Loucy (cell line): ENCODE measurements at regions not wholly inside any gene's neighbourhood (a gene's known extent, or its start where the extent isn't known, plus 50 kb on each side); places are given as distances from the start of the nearest gene placed in this dataset.

Experiments used
- H2AFZ ChIP-seq: fragments of 200-600 bp; sonication (generic); 2 replicates; pipeline ENCODE4 v1.6.0; 2016; ENCODE audit warnings: antibody characterized with exemption, mild to moderate bottlenecking, low read length, moderate library complexity
- H3F3A ChIP-seq: fragments of 200-600 bp; 2 replicates; pipeline ENCODE4 v1.6.0; 2016; ENCODE audit warnings: antibody characterized with exemption, low read depth, mild to moderate bottlenecking
- H3K27me3 ChIP-seq: fragments of 200-600 bp; sonication (generic); 2 replicates; pipeline ENCODE4 v1.6.1; 2014; ENCODE audit warnings: low read length, mild to moderate bottlenecking; ENCODE audit not compliant: insufficient read depth, poor library complexity, severe bottlenecking
- H3K36me3 ChIP-seq: fragments of 200-600 bp; sonication (generic); 2 replicates; pipeline ENCODE4 v1.6.1; 2016; ENCODE audit warnings: low read length; ENCODE audit not compliant: insufficient read depth
- H3K4me1 ChIP-seq: fragments of 200-600 bp; sonication (generic); 2 replicates; pipeline ENCODE4 v1.5.1; 2014; ENCODE audit warnings: low read length, mild to moderate bottlenecking; ENCODE audit not compliant: insufficient read depth, poor library complexity, severe bottlenecking
- H3K4me2 ChIP-seq: fragments of 200-600 bp; sonication (generic); 2 replicates; pipeline ENCODE4 v1.6.0; 2014; ENCODE audit warnings: antibody characterized with exemption, low read length, low read depth, mild to moderate bottlenecking; ENCODE audit not compliant: poor library complexity, severe bottlenecking
- H3K4me3 ChIP-seq: fragments of 200-600 bp; sonication (generic); 2 replicates; pipeline ENCODE4 v1.5.1; 2014; ENCODE audit warnings: low read length, mild to moderate bottlenecking, mixed read lengths; ENCODE audit not compliant: poor library complexity, severe bottlenecking
- H3K79me2 ChIP-seq: fragments of 200-600 bp; sonication (generic); 2 replicates; pipeline ENCODE4 v1.6.1; 2014; ENCODE audit warnings: low read length; ENCODE audit not compliant: insufficient read depth
- H3K9ac ChIP-seq: fragments of 200-600 bp; sonication (generic); 2 replicates; pipeline ENCODE4 v1.6.0; 2014; ENCODE audit warnings: mild to moderate bottlenecking, low read depth, low read length, moderate library complexity; ENCODE audit not compliant: poor library complexity, severe bottlenecking
- H3K9me2 ChIP-seq: fragments of 200-600 bp; sonication (generic); replicated peaks from 2 replicates; pipeline ENCODE4 v1.6.1; 2016; ENCODE audit warnings: low read depth, low read length, mixed read lengths
- H3K9me3 ChIP-seq: fragments of 200-600 bp; sonication (generic); 2 replicates; pipeline ENCODE4 v1.6.1; 2014; ENCODE audit warnings: mild to moderate bottlenecking, antibody characterized with exemption, low read length, low read depth; ENCODE audit not compliant: insufficient read depth
- H4K20me1 ChIP-seq: fragments of 200-600 bp; sonication (generic); 2 replicates; pipeline ENCODE4 v1.6.0; 2014; ENCODE audit warnings: antibody characterized with exemption, low read length, mild to moderate bottlenecking; ENCODE audit not compliant: insufficient read depth, poor library complexity, severe bottlenecking
- EZH2phosphoT487 ChIP-seq: fragments of 200-600 bp; IDR thresholded peaks from 2 replicates; pipeline ENCODE4 v1.6.1; 2018; ENCODE audit warnings: antibody characterized with exemption, mild to moderate bottlenecking, moderate library complexity, borderline replicate concordance
- TF ChIP-seq, protein P1 (sequence below): fragments of 200-600 bp; sonication (generic); conservative IDR thresholded peaks from 2 replicates; pipeline ENCODE4 v1.5.1; 2014; ENCODE audit warnings: mild to moderate bottlenecking, antibody characterized with exemption, low read length

DNA sequence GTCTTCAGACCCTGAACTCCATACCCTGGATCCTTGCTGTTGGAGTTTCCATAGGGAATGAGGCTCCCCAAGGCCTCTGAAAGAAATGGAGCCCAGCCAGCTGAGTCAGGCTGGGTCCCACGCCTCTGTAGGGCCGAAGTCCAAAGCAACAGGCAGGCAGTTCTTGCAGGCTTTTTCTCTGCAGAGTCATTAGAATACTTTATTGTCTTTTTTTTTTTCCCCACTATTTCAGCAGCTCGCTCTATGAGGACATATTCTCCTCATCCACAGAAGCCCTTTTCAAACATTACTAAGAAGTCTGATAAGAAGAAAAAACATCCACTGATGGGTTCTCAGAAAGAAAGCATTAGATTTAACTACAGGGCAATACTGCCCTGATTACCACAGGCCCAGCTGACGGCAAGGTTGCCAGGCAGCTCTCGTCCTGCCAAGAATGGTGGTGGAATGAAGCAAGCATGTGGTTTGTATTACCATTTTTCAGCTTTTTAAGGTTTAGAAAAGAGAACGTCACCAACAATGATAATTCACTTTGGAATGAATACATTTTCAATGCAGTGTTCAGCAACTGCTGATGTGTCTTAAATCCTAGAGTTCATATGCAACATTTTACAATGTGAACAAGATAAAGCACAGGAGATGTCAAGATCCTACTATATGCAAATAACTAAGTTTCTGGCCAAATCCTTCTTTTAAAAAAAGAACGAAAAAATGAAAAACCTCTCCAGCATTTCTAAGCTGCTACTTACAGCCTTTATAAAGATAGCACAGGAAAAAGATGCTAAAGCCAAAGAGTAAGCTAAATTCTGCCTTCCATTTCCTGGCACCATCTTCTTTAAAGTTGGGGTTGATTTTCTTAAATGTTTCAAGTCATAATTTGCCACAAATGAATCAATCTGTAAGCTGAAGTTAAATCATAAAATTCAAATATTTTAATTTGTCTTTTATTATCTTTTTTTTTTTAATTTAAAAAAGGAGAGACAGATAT, 223.6 kb upstream of the CITED2 start:
- Histone ChIP-seq H3K9me3 (no peaks in the 10 kb centered on the region), H3K36me3 (no peaks in the 10 kb centered on the region), H4K20me1 (no peaks in the 10 kb centered on the region), H3K4me2 (no peak overlapping the region), H3F3A (no peaks in the 10 kb centered on the region), H2AFZ (no peak overlapping the region), H3K4me1 (no peaks in the 10 kb centered on the region), H3K79me2 (no peaks in the 10 kb centered on the region), H3K4me3 (no peak overlapping the region), H3K9ac (no peak overlapping the region), H3K9me2 (no peaks in the 10 kb centered on the region), H3K27me3 (no peaks in the 10 kb centered on the region)
- TF ChIP-seq, protein P1, sequence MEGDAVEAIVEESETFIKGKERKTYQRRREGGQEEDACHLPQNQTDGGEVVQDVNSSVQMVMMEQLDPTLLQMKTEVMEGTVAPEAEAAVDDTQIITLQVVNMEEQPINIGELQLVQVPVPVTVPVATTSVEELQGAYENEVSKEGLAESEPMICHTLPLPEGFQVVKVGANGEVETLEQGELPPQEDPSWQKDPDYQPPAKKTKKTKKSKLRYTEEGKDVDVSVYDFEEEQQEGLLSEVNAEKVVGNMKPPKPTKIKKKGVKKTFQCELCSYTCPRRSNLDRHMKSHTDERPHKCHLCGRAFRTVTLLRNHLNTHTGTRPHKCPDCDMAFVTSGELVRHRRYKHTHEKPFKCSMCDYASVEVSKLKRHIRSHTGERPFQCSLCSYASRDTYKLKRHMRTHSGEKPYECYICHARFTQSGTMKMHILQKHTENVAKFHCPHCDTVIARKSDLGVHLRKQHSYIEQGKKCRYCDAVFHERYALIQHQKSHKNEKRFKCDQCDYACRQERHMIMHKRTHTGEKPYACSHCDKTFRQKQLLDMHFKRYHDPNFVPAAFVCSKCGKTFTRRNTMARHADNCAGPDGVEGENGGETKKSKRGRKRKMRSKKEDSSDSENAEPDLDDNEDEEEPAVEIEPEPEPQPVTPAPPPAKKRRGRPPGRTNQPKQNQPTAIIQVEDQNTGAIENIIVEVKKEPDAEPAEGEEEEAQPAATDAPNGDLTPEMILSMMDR, result no peak
- no peak for TF ChIP-seq EZH2phosphoT487

DNA sequence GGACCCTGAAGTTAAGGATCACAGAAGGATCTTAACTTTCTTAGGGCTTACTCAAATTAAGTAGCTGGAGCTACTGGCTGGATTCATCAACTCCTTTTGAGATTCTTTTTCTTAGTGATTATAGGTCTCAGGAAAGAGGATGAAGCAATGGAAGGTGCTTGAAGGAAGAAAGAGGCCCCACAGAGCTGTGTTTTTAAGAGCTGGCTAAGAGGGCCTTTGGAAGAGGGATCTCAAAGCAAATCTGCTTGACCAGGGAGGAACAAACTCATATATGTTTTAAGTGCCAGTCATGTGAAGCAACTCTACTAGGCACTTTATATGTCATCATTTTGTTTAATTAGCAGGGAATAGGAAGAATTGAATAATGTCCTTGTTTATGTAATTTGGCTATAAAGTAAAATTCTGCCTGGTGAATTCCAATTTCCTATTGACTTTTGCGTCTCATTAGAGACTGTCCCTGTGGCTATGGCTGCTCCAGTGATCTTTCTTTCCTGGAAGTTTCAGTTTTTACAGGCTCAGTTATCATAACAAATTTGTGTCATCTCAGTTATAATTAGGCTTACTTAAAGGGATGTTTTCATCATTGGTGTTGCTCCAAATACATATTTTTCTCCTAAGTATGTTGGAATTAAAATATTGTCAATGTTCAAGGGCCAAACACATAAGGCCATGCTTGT, 222.8 kb upstream of the CITED2 start:
- Histone ChIP-seq H3K4me2 (no peak overlapping the region), H3K79me2 (no peaks in the 10 kb centered on the region), H3K9ac (no peak overlapping the region)

DNA sequence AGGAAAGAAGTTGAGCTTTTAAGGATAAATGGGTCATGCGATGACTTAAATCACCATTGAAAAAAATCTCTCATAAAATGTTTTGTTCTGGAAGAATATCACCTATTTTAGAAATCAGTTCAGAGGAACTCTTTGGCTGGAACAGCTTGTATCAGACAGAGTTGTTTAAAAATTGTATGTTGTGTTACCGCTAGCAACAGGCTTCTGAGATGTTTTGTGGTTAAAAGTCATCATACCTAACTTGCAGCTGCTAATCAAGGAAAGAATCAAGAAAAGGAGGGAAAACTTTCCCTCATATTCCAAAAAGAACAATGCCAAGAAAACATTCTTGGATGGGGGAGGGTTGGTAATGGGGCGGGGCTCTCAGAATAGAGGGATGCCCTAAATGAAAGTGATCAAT, 220.7 kb upstream of the CITED2 start:
- Histone ChIP-seq H3K4me2 (no peak overlapping the region), H3K27me3 (no peaks in the 10 kb centered on the region)

More for the DNA sequence above, 222.8 kb upstream of the CITED2 start:
- TF ChIP-seq, protein P1, result no peak
- TF ChIP-seq EZH2phosphoT487, result no peak
- H3K9me3 ChIP-seq, result no peaks in the 10 kb centered on the region
- no peaks in the 10 kb centered on the region for H3K4me1 ChIP-seq
- H3K36me3 ChIP-seq, result no peaks in the 10 kb centered on the region
- H3K9me2 ChIP-seq, result no peaks in the 10 kb centered on the region
- H3F3A ChIP-seq, result no peaks in the 10 kb centered on the region
- H3K27me3 ChIP-seq, result no peaks in the 10 kb centered on the region
- H4K20me1 ChIP-seq, result no peaks in the 10 kb centered on the region
- no peak overlapping the region for H3K4me3 ChIP-seq
- H2AFZ ChIP-seq, result no peak overlapping the region

More for the DNA sequence above, 220.7 kb upstream of the CITED2 start:
- Histone ChIP-seq H3K9me3 (no peaks in the 10 kb centered on the region), H3K36me3 (no peaks in the 10 kb centered on the region), H4K20me1 (no peaks in the 10 kb centered on the region), H3K4me1 (no peaks in the 10 kb centered on the region), H3K9me2 (no peaks in the 10 kb centered on the region), H3K4me3 (no peak overlapping the region), H3F3A (no peaks in the 10 kb centered on the region), H3K79me2 (no peaks in the 10 kb centered on the region), H3K9ac (no peak overlapping the region), H2AFZ (no peak overlapping the region)
- TF ChIP-seq, protein P1, result no peak
- TF ChIP-seq EZH2phosphoT487, result no peak
